ENCODE measurements at regions not wholly inside any gene's neighbourhood (a gene's known extent, or its start where the extent isn't known, plus 50 kb on each side); places are given as distances from the start of the nearest gene placed in this dataset.

- TF ChIP-seq CTCF (conservative IDR thresholded peaks at IDR 0.05) (no peak), ZFX (IDR thresholded peaks at IDR 0.05) (no peak)
Measured at GRCh38 chr5:152987131-152987530, 503.3 kb upstream of the GRIA1 start.

All from C4-2B (cell line).